WTC11 (cell line): ENCODE measurements at regions not wholly inside any gene's neighbourhood (a gene's known extent, or its start where the extent isn't known, plus 50 kb on each side); places are given as distances from the start of the nearest gene placed in this dataset.

ENCODE experiments used
- CREM ChIP-seq: sonication (generic); formaldehyde crosslinking; IDR thresholded peaks from 2 replicates; pipeline ENCODE4 v1.8.1; 2022; ENCODE audit warnings: mild to moderate bottlenecking, missing genetic modification reagents, moderate library complexity
- ETV6 ChIP-seq: sonication (generic); formaldehyde crosslinking; IDR thresholded peaks from 2 replicates; pipeline ENCODE4 v1.8.1; 2022; ENCODE audit warnings: mild to moderate bottlenecking, missing genetic modification reagents
- KAT7 ChIP-seq: sonication (generic); formaldehyde crosslinking; IDR thresholded peaks from 2 replicates; pipeline ENCODE4 v1.8.1; 2023; ENCODE audit warnings: missing genetic modification reagents, mild to moderate bottlenecking, borderline replicate concordance
- NR2C2 ChIP-seq: sonication (generic); formaldehyde crosslinking; IDR thresholded peaks from 2 replicates; pipeline ENCODE4 v1.8.0; 2022; ENCODE audit warnings: mild to moderate bottlenecking, missing genetic modification reagents
- TF ChIP-seq, protein P1 (sequence below): fragments of 200-600 bp; IDR thresholded peaks from 2 replicates; pipeline ENCODE4 v1.8.0; 2022; ENCODE audit warnings: antibody characterized with exemption
- TF ChIP-seq, protein P2 (sequence below): sonication (generic); formaldehyde crosslinking; IDR thresholded peaks from 2 replicates; pipeline ENCODE4 v1.8.0; 2023; ENCODE audit warnings: mild to moderate bottlenecking, missing genetic modification reagents
- TF ChIP-seq, protein P3 (sequence below): sonication (generic); formaldehyde crosslinking; IDR thresholded peaks from 2 replicates; pipeline ENCODE4 v1.8.1; 2023; ENCODE audit warnings: mild to moderate bottlenecking, missing genetic modification reagents, moderate library complexity

DNA sequence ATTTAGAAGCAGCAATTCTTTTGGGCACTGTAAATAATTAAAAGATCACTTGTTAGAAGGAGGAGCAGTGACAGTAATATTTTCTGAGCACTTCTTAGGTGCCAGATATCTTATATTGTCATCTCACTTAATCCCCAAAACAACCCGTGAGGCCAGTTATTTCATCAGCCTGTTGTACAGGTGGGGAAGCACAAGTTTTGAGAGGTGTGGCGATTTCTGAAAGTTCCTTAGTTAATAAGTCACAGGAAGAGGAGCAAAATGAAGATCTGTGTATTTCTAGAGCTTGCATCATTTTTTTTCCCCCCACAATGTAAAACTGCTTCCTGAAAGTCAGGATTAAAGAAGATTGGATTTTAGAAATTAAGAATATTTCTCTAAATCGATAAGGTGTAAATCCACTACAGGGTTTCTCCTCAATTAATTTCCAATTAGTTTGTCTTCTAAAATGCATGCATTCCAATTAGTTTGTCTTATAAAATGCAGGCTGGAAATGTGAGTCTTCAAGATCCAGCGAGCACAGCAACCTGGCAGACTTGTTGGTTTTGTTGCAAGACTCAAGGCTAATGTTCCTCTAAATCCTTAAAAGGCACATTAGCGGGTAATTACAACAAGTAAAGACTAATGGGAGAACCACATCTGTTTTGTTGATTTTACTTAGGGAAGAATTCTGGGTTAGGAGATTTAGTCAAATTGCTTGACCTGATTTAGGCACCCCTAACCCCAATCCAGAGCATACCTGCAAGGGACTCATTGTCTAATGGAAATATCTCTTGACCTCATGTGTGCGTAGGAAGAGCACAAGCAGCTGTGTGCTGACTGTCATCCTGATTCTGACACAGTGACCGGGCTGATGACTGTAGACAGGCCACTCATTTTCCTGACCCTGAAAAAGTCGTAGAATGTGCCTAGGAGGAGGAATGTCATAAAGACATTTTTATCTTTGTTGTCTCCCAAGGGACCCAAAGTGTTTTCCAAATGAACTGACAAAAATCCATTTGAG is 272.0 kb downstream of the BAMBI start:
- TF ChIP-seq NR2C2 (CRISPR knock-in tag), result no peak
- TF ChIP-seq, protein P1, sequence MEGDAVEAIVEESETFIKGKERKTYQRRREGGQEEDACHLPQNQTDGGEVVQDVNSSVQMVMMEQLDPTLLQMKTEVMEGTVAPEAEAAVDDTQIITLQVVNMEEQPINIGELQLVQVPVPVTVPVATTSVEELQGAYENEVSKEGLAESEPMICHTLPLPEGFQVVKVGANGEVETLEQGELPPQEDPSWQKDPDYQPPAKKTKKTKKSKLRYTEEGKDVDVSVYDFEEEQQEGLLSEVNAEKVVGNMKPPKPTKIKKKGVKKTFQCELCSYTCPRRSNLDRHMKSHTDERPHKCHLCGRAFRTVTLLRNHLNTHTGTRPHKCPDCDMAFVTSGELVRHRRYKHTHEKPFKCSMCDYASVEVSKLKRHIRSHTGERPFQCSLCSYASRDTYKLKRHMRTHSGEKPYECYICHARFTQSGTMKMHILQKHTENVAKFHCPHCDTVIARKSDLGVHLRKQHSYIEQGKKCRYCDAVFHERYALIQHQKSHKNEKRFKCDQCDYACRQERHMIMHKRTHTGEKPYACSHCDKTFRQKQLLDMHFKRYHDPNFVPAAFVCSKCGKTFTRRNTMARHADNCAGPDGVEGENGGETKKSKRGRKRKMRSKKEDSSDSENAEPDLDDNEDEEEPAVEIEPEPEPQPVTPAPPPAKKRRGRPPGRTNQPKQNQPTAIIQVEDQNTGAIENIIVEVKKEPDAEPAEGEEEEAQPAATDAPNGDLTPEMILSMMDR, result no peak
- TF ChIP-seq ETV6 (CRISPR knock-in tag), result no peak
- TF ChIP-seq, protein P2, sequence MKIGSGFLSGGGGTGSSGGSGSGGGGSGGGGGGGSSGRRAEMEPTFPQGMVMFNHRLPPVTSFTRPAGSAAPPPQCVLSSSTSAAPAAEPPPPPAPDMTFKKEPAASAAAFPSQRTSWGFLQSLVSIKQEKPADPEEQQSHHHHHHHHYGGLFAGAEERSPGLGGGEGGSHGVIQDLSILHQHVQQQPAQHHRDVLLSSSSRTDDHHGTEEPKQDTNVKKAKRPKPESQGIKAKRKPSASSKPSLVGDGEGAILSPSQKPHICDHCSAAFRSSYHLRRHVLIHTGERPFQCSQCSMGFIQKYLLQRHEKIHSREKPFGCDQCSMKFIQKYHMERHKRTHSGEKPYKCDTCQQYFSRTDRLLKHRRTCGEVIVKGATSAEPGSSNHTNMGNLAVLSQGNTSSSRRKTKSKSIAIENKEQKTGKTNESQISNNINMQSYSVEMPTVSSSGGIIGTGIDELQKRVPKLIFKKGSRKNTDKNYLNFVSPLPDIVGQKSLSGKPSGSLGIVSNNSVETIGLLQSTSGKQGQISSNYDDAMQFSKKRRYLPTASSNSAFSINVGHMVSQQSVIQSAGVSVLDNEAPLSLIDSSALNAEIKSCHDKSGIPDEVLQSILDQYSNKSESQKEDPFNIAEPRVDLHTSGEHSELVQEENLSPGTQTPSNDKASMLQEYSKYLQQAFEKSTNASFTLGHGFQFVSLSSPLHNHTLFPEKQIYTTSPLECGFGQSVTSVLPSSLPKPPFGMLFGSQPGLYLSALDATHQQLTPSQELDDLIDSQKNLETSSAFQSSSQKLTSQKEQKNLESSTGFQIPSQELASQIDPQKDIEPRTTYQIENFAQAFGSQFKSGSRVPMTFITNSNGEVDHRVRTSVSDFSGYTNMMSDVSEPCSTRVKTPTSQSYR (CRISPR knock-in tag), result no peak
- no peak for TF ChIP-seq CREM (CRISPR knock-in tag)
- TF ChIP-seq, protein P3, sequence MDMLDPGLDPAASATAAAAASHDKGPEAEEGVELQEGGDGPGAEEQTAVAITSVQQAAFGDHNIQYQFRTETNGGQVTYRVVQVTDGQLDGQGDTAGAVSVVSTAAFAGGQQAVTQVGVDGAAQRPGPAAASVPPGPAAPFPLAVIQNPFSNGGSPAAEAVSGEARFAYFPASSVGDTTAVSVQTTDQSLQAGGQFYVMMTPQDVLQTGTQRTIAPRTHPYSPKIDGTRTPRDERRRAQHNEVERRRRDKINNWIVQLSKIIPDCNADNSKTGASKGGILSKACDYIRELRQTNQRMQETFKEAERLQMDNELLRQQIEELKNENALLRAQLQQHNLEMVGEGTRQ (CRISPR knock-in tag), result no peak
- TF ChIP-seq KAT7 (CRISPR knock-in tag), result no peak
